ENCODE measurements at regions not wholly inside any gene's neighbourhood (a gene's known extent, or its start where the extent isn't known, plus 50 kb on each side); places are given as distances from the start of the nearest gene placed in this dataset.

DNA sequence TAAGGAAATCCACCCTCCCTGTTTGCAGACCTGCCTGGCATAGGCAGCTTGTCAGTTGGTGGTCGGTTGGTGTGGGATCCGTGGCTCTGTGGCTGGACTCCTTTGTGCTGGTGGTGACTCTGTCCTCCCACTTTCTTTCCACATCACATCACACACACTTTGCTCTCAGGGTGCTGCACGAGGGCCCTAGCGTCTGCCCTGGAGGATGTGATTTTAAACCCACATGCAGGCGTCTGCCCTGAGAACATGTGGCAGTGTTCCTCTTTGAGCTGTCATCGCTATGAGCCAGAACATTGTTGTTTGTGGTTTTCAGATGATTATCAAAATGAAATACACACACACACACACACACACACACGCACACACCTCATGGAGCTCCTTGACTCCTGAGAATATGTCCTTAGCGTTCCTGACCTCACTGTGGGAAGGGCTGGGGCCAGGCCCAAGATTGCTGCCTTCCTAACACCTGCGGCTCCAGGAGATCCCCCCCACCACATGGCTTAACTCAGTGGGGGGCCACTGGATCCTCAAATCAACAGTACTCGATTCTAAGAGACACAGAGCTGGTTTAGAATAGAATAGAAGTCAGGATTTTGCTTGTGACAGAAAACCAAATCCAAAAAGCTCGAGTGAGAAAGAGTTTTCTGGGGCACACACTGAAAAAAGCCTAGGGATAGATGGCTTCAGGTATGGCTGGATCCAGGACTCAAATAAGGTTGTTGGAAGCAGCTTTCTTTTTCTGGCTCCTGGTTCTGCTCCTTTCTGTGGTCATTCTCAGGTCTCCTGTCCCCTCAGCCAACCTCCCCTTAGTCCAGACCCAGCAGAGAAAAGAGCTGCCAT lies 54.8 kb downstream of the RTP5 start:
- DNase-seq (ENCODE audit: low read depth in 2 of 2): no peak

GRCh38 chr2:241924909-241925250 lies 55.4 kb downstream of the RTP5 start:
- no peak for DNase-seq (ENCODE audit: low read depth in 2 of 2)

GRCh38 chr2:241925277-241925676 lies 55.7 kb downstream of the RTP5 start:
- no peak for DNase-seq (ENCODE audit: low read depth in 2 of 2)

DNA sequence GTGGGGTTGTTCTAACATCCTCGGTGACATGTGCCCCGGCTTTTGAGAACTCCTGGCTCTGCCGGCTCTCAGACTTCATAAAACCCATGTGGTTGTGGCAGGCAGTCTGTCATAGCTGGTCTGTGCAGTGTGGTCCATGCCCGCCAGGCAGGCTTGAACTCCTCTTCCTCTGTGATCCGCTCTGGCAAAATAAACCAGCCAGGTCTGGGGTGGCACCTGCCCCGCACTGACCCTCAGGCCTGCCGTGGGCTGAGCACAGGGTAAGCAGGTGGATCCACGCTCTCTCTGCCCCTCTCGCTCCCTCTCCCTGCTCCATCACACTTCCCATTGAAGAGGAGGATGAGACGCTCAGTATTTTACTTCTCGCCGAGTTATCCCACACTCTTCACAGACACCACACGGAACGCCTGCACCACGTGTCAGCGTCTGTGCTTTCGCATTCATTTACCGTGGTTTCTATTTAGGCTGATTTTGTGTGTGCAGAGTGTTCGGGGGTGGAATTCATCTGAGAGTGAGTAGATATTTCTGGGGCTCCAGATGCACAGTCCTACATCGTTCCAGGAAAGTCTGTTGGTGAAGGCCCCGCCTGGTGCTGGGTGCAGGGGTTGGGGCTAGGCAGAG lies 56.4 kb downstream of the RTP5 start:
- DNase-seq (ENCODE audit: low read depth in 2 of 2): no peak

DNA sequence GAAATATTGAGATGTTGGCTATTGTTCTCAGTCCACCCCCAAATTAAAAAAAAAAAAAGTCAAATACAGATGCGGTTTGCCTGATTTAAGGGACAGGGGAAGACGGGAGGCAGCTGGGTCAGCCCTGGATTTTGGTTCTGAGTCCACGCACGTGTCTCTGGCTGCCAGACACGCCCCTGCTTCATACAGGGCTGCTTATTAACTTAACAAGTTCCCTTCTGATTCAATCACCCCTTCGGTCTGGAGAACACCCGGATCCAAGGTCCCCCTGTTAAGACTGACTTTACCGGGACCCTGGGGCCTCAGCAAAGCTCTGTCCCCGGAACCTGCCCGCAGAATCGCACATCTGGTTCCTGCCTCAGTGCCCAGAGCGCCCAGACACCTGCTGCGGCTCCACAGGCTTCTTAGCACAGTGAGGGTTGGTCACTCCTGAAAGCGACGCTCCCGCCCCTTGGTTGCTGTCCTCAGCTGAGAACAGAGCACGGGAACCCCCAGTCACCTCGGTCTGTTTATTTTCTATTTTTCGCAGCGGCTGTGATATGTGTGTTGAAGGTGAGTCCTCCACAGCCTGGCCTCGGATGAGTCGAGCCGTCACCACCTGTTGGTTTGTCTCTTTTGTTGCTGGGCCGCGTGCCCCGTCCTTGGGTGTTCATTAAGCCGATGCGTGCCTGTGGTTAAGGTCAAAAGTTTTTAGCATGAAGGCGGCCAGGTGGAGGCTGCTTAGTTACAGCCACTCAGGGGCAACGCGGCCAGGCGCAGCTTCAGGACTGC lies 57.2 kb downstream of the RTP5 start:
- DNase-seq (ENCODE audit: low read depth in 2 of 2): no peak

- no peak for DNase-seq (ENCODE audit: low read depth in 2 of 2)
These were observed 60.3 kb downstream of the RTP5 start for GRCh38 chr2:241929551-241930490.

DNA sequence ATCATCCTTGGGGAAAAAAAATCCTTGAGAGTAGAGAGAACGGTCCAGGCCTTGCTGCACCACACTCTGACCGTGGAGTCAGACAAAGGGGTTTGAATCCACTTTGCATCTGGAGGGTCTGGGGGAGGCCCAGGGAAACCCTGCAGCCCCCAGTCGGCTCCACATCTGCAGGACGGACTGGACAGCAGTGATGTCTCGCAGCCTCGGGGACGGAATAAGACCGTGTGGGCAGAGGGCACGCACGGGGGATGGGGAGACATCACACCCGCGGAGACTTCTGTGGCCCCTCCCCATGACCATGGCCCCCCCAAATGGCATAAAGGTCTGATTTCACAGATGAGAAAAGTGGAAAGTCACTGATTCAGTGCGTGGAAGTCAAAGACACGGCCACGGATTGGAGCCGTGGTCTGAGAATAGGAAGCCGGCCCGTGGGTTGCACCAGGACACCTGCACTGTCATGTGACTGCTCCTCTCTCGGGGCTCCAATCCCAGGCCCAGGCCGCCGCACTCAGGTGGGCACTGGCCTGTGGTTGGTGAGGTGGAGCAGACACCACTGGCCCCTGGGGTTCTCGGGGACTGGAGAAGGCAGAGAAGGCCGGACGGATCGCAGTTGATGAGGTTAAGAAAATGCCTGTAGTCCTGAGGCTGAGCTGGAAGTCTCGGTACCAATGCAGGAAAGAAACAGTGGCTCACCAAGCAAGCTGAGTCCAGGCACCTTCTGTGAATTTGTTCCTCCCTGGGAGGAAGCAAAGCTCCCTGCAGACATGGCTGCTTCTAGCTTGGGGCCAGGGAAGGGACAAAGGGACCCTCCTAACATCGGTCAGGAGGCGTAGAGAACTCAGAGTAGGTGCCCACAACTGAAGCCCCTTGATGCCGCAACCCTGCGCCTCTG lies 61.8 kb downstream of the RTP5 start:
- no peak for DNase-seq (ENCODE audit: low read depth in 2 of 2)

GRCh38 chr2:241931976-241932898 lies 62.7 kb downstream of the RTP5 start:
- DNase-seq (ENCODE audit: low read depth in 2 of 2): no peak

GRCh38 chr2:241932899-241933178 lies 63.3 kb downstream of the RTP5 start:
- DNase-seq (ENCODE audit: low read depth in 2 of 2): no peak

DNA sequence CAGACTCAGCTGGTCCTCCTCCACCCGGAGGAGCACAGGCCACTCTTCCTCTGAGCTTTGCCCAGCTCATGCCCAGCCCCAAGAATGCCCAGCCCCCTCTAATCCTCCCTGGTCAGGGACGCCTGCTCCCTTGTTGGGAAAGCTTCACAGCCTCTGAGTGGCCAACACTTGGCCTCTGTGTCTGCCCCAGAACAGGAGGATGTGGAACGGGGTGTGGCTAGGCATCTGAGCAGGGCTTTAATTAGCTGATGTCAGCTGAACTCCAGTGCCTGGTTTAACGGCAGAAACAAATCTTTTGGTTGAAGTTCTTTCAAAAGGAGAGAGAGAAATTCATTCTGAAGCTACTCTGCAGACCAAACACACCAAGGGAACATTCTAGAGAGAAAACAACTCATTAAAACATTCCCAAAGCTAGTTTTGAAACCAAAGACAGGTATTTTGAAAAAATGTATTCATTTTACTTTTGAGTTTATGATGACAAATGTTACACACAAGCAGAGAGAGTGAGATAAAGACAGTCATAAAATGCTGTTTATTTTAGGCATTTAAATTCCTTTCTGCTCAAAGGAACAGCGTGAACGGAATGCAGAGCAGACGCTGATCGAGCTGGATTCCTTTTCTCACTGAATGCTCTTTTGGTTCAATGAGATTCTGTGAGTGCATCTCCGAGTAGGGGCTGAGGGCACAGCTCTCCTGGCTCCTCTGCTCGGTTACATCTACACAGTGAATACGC lies 63.8 kb downstream of the RTP5 start:
- DNase-seq (ENCODE audit: low read depth in 2 of 2): no peak

GRCh38 chr2:241935314-241935713 lies 65.8 kb downstream of the RTP5 start:
- no peak for DNase-seq (ENCODE audit: low read depth in 2 of 2)

GRCh38 chr2:241935774-241936173 lies 66.2 kb downstream of the RTP5 start:
- no peak for DNase-seq (ENCODE audit: low read depth in 2 of 2)

DNA sequence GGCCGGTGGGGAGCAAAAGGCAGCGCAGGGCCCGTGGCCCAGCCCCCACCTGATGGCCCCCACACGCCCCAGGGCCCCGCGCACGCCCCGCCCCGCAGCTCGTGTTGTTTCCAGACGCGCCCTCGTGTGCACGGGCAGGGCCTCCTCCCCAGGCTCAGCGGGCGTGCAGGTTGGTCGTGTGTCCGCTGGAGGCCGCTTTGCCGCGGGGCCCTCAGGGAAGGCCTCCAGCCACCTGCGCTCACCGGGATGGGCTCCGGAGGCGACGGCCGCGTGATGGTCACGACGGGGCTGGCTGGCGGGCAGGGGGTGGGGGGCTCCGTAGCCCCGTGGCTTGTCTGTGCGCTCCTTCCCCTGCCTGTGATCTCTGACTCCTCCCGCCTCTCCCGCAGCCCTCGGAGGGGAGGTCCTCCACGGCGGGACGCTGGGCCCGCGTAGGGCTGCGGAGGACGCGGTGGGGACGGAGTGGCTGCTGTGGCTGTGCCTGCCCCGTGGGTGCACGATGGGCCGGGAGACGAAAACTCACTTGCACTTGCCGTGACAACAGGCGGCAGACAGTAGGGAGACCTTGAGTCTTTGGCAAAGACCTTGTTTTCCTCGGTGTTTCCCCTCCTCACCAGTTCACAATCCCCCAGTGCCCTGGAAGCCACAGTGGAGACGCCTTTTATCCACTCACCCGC lies 67.1 kb downstream of the RTP5 start:
- DNase-seq (ENCODE audit: low read depth in 2 of 2): no peak

DNA sequence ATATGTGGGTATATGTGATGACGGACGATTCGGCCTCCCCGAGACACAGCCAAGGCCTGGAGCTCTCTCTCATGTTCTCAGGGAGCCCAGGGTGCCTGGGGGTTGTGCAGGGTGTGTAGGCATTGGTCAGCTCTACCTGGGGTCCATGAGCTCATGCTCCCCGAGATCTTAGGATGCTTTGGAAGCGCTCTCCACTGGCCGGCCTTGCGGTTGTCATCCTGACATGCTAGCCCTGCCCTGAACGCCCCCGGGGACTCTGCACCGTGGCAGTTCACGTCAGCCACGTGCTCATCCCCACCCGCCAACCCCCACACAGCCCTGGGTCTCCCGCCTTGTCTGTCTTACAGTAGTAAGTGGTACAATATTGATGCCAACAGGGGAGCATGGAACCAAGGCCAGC lies 67.8 kb downstream of the RTP5 start:
- DNase-seq (ENCODE audit: low read depth in 2 of 2): no peak

DNA sequence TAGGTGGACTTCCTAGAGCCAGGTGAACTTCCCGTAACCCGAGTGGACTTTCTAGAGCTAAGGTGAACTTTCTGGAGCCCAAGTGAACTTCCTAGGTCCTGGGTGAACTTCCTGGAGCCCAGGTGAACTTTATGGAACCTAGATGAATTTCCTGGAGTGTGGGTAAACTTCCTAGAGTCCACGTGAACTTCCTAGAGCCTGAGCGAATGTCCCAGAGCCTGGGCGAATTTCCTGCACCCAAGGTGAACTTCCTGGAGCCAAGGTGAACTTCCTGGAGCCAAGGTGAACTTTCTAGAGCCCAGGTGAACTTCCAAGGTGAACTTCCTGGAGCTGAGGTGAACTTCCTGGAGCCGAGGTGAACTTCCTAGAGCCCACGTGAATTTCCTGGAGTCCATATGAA lies 70.0 kb downstream of the RTP5 start:
- no peak for DNase-seq (ENCODE audit: low read depth in 2 of 2)

GRCh38 chr2:241940329-241940728 lies 70.8 kb downstream of the RTP5 start:
- DNase-seq (ENCODE audit: low read depth in 2 of 2): no peak

- DNase-seq (ENCODE audit: low read depth in 2 of 2): no peak
These were observed 72.3 kb downstream of the RTP5 start for GRCh38 chr2:241941691-241942301.
